HepG2 (cell line): ENCODE measurements at regions not wholly inside any gene's neighbourhood (a gene's known extent, or its start where the extent isn't known, plus 50 kb on each side); places are given as distances from the start of the nearest gene placed in this dataset.

Experiments
- ATAC-seq: fragments of 200-7000 bp; cut with Tn5 transposase; 3 replicates; pipeline ENCODE4 v1.9.1; 2020; ENCODE audit warnings: mild to moderate bottlenecking, moderate library complexity
- BruUV-seq: library from RNA; stranded (reverse); fragments of 400-500 nt; replicated peaks from 2 replicates; lab custom pipeline; 2021; lab: Mats Ljungman, UMichigan
- CTCF ChIA-PET: fragments of 300-600 bp; formaldehyde crosslinking; extraction: SDS; loops from one replicate; lab custom pipeline; 2021; ENCODE audit warnings: low total read pairs, inconsistent platforms, low intra/inter-chr PET ratio; lab: Yijun Ruan, JAX
- POLR2A ChIA-PET: fragments of 350-600 bp; sonication (Branson Sonifier 250); formaldehyde crosslinking; loops from one replicate; lab custom pipeline; 2020; ENCODE audit warnings: antibody characterized with exemption, inconsistent platforms; lab: Yijun Ruan, JAX
- DNase-seq: peaks from one replicate; pipeline ENCODE4 v3.0.0-alpha.2; 2015; ENCODE audit warnings: low spot score
- FAIRE-seq: peaks from 3 replicates; lab custom pipeline; 2011; peaks lifted over from hg19 to GRCh38; lab: Jason Lieb, UNC
- H2AFZ ChIP-seq: one replicate; pipeline ENCODE4 v1.6.1; 2011; ENCODE audit warnings: low read length, inconsistent platforms
- H3K27ac ChIP-seq: fragments of 300-600 bp; 3 replicates; pipeline ENCODE4 v1.8.0; 2011; ENCODE audit warnings: mixed run types, mild to moderate bottlenecking, mixed read lengths, low read length, inconsistent platforms; ENCODE audit not compliant: insufficient read depth; ENCODE audit errors: extremely low read length
- H3K27me3 ChIP-seq, 2 experiments: fragments of 200-600 bp in 1 of 2; 2 replicates in 1 of 2; 3 replicates in 1 of 2; pipeline versions ENCODE4 v1.6.0 to v1.8.0; 2011; ENCODE audit warnings: low read length in 2 of 2, mild to moderate bottlenecking in 2 of 2, moderate library complexity in 2 of 2, inconsistent platforms in 1 of 2; ENCODE audit not compliant: insufficient read depth in 2 of 2, control insufficient read depth in 1 of 2
- H3K36me3 ChIP-seq, 2 experiments: fragments of 200-600 bp in 1 of 2; replicated peaks in 1 of 2; 2 replicates in 1 of 2; 3 replicates in 1 of 2; pipeline versions ENCODE4 v1.5.1 to v1.8.0; 2011; ENCODE audit warnings: low read length in 2 of 2, inconsistent platforms in 1 of 2; ENCODE audit not compliant: insufficient read depth in 2 of 2, control insufficient read depth in 1 of 2
- H3K4me1 ChIP-seq: 2 replicates; pipeline ENCODE4 v1.5.1; 2012; ENCODE audit warnings: low read length, inconsistent platforms; ENCODE audit not compliant: insufficient read depth
- H3K4me2 ChIP-seq: 2 replicates; pipeline ENCODE4 v1.6.0; 2011; ENCODE audit warnings: low read depth, low read length, inconsistent platforms
- H3K4me3 ChIP-seq, 3 experiments: fragments of 200-600 bp in 1 of 3; sonication (generic), shearing (Covaris generic) in 1 of 3; replicated peaks in 1 of 3; 2 replicates each; pipeline ENCODE4 v1.5.1; 2011 to 2016; ENCODE audit warnings: low read length in 3 of 3, inconsistent platforms in 2 of 3, low read depth in 2 of 3, mild to moderate bottlenecking in 2 of 3, control low read depth in 1 of 3, mixed read lengths in 1 of 3; ENCODE audit not compliant: insufficient read depth in 1 of 3
- H3K79me2 ChIP-seq: one replicate; pipeline ENCODE4 v1.6.1; 2011; ENCODE audit warnings: low read length, inconsistent platforms; ENCODE audit not compliant: insufficient read depth
- H3K9ac ChIP-seq: 2 replicates; pipeline ENCODE4 v1.6.0; 2011; ENCODE audit warnings: mild to moderate bottlenecking, low read depth, low read length, inconsistent platforms; ENCODE audit not compliant: insufficient read depth
- H3K9me3 ChIP-seq: 2 replicates; pipeline ENCODE4 v1.5.1; 2012; ENCODE audit warnings: mild to moderate bottlenecking, low read length
- H4K20me1 ChIP-seq: 2 replicates; pipeline ENCODE4 v1.6.0; 2011; ENCODE audit warnings: inconsistent platforms, mild to moderate bottlenecking, low read length, moderate library complexity; ENCODE audit not compliant: insufficient read depth
- ADNP ChIP-seq: sonication (generic); formaldehyde crosslinking; IDR thresholded peaks from 2 replicates; pipeline ENCODE4 v1.4.0; 2020; ENCODE audit warnings: missing genetic modification reagents
- CBX5 ChIP-seq: sonication (generic); formaldehyde crosslinking; IDR thresholded peaks from 2 replicates; pipeline ENCODE4 v1.4.0; 2020; ENCODE audit warnings: missing genetic modification reagents, borderline replicate concordance
- HES4 ChIP-seq: sonication (generic); formaldehyde crosslinking; IDR thresholded peaks from 2 replicates; pipeline ENCODE4 v1.9.0; 2021; ENCODE audit warnings: mild to moderate bottlenecking, missing genetic modification reagents, borderline replicate concordance
- MATR3 ChIP-seq: sonication (generic); formaldehyde crosslinking; IDR thresholded peaks from 2 replicates; pipeline ENCODE4 v1.4.0; 2020; ENCODE audit warnings: missing genetic modification reagents
- SP2 ChIP-seq: sonication (generic); formaldehyde crosslinking; IDR thresholded peaks from 2 replicates; pipeline ENCODE4 v1.5.1; 2020; ENCODE audit warnings: mild to moderate bottlenecking, missing genetic modification reagents
- TMF1 ChIP-seq: sonication (generic); formaldehyde crosslinking; IDR thresholded peaks from 2 replicates; pipeline ENCODE4 v1.8.1; 2022; ENCODE audit warnings: low read depth, missing genetic modification reagents
- ZNF451 ChIP-seq: sonication (generic); formaldehyde crosslinking; IDR thresholded peaks from 2 replicates; pipeline ENCODE4 v1.5.0; 2020; ENCODE audit warnings: mild to moderate bottlenecking, missing genetic modification reagents
- ZNF547 ChIP-seq: sonication (generic); formaldehyde crosslinking; IDR thresholded peaks from 2 replicates; pipeline ENCODE4 v1.5.1; 2020; ENCODE audit warnings: mild to moderate bottlenecking, missing genetic modification reagents
- ZNF609 ChIP-seq: sonication (generic); formaldehyde crosslinking; IDR thresholded peaks from 2 replicates; pipeline ENCODE4 v1.4.0; 2020; ENCODE audit warnings: mild to moderate bottlenecking, missing genetic modification reagents, borderline replicate concordance
- ZZZ3 ChIP-seq: sonication (generic); formaldehyde crosslinking; IDR thresholded peaks from 2 replicates; pipeline ENCODE4 v1.4.0; 2020; ENCODE audit warnings: missing genetic modification reagents, mild to moderate bottlenecking, borderline replicate concordance
- WGBS: methylation state at CpG from one replicate; pipeline ENCODE4 v1.1.6; 2017; ENCODE audit warnings: low lambda C conversion rate; 5-methylcytosine and 5-hydroxymethylcytosine counted together
- in situ Hi-C: cut with HindIII; loops from 2 replicates; pipeline ENCODE4 v1.10.0; 2017; ENCODE audit warnings: low pct_unique_long_range_greater_than_20kb; ENCODE audit not compliant: extremely low pct_ligation_motif_present
- intact Hi-C: fragments of 100-400 bp; cut with micrococcal nuclease; formaldehyde crosslinking; loops from one replicate; pipeline ENCODE4 v1.10.0; 2022; ENCODE audit not compliant: unreplicated experiment
- TF ChIP-seq, protein P1 (sequence below): sonication (generic); formaldehyde crosslinking; IDR thresholded peaks from 2 replicates; pipeline ENCODE4 v1.4.0; 2020; ENCODE audit warnings: missing genetic modification reagents
- TF ChIP-seq, protein P2 (sequence below): IDR thresholded peaks from 2 replicates; pipeline ENCODE4 v1.6.1; 2018; ENCODE audit warnings: missing genetic modification reagents, mild to moderate bottlenecking, missing compliant biosample characterization

- TF ChIP-seq TMF1 (CRISPR knock-in tag) = no peak
- no peak for TF ChIP-seq ZNF547
- TF ChIP-seq SP2 (CRISPR knock-in tag) = no peak
- TF ChIP-seq HES4 (CRISPR knock-in tag) = no peak
- TF ChIP-seq, protein P1, sequence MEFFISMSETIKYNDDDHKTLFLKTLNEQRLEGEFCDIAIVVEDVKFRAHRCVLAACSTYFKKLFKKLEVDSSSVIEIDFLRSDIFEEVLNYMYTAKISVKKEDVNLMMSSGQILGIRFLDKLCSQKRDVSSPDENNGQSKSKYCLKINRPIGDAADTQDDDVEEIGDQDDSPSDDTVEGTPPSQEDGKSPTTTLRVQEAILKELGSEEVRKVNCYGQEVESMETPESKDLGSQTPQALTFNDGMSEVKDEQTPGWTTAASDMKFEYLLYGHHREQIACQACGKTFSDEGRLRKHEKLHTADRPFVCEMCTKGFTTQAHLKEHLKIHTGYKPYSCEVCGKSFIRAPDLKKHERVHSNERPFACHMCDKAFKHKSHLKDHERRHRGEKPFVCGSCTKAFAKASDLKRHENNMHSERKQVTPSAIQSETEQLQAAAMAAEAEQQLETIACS (CRISPR knock-in tag) = no peak
These were observed 95.1 kb downstream of the SOX9 start (continued) for GRCh38 chr17:72215928-72216327.

DNA sequence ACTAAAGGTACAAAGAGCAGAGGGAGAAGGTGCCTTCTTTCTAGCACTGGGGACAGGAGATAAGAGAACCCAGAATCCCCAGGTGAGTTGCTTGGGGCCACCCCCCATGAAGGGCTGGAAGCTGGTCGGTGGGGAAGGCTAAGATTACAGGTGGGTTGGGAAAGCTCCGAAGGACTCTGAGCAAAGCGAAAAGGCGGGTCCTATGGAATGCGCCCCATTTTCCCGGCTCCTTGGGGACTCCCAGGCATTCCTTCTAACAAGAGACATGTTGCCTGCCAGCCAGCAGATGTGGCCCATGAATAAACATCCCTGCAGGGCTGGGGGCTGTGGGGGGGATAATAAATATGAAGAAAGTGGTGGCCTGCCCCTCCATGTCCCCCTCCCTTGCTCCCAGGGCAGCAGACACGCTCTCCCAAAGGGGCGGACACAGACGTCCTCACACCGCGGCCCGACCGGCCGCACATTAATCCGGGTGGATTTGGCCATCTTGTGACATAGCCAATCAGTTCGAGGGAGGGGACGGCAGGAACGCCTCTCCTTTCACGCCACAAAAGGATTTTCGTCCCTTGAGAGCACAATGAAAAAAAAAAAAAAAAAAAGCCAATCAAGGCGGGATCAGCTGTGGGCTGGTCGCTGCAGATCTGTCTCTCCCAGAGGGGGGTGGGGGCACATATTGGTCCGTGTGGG lies 98.5 kb downstream of the SOX9 start:
- no TSS peak for BruUV-seq
- Histone ChIP-seq H4K20me1 (no peaks in the 10 kb centered on the region), H3K4me3 (no peak overlapping the region), H3K9ac (no peak overlapping the region), H2AFZ (no peak overlapping the region), H3K4me2 (no peak overlapping the region), H3K4me1 (0 out of 2 replicates have a peak, but pooled peaks cover 7% of the 10 kb centered on the region), H3K27ac (no peak overlapping the region), H3K36me3 (no peaks in the 10 kb centered on the region), H3K27me3 (peaks cover 0 to 24% of the 10 kb centered on the region in 2 experiments; a peak in 1 of 5 replicates), H3K79me2 (no peaks in the 10 kb centered on the region), H3K9me3 (no peaks in the 10 kb centered on the region)
- ATAC-seq = no peak
- no peak for FAIRE-seq
- POLR2A ChIA-PET = no interaction called here
- TF ChIP-seq, protein P2, sequence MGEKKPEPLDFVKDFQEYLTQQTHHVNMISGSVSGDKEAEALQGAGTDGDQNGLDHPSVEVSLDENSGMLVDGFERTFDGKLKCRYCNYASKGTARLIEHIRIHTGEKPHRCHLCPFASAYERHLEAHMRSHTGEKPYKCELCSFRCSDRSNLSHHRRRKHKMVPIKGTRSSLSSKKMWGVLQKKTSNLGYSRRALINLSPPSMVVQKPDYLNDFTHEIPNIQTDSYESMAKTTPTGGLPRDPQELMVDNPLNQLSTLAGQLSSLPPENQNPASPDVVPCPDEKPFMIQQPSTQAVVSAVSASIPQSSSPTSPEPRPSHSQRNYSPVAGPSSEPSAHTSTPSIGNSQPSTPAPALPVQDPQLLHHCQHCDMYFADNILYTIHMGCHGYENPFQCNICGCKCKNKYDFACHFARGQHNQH = no peak
- no peak for TF ChIP-seq ZNF609 (CRISPR knock-in tag)
- no peak for TF ChIP-seq ZZZ3 (CRISPR knock-in tag)
- TF ChIP-seq ADNP (CRISPR knock-in tag) = no peak
- TF ChIP-seq ZNF451 (CRISPR knock-in tag) = no peak
- no peak for TF ChIP-seq CBX5 (CRISPR knock-in tag)
- TF ChIP-seq MATR3 (CRISPR knock-in tag) = no peak
- 65% methylated on average over 23 of the region's 23 CpGs for whole genome bisulfite sequencing
- no peak for DNase-seq
- intact Hi-C loops = no loop called here
- CTCF ChIA-PET = no interaction called here
- in situ Hi-C loops = no loop called here
